Neural crest cell (in vitro differentiated cells): ENCODE measurements at regions not wholly inside any gene's neighbourhood (a gene's known extent, or its start where the extent isn't known, plus 50 kb on each side); places are given as distances from the start of the nearest gene placed in this dataset.
A peak's percentile ranks its signal among the peaks of the same experiment; 100 is the strongest.

ENCODE experiments used
- DNase-seq: peaks from one replicate; pipeline ENCODE4 v3.0.0; 2021; ENCODE audit warnings: low read depth, mixed read lengths, low spot score
- H3K27ac Mint-ChIP-seq: one replicate; pipeline ENCODE4 v1.8.0; 2021; ENCODE audit warnings: mild to moderate bottlenecking, mixed read lengths; ENCODE audit not compliant: unreplicated experiment
- H3K27me3 Mint-ChIP-seq: 2 replicates; pipeline ENCODE4 v1.8.0; 2021; ENCODE audit warnings: low read depth, mild to moderate bottlenecking, mixed read lengths
- H3K36me3 Mint-ChIP-seq: 2 replicates; pipeline ENCODE4 v1.8.0; 2021; ENCODE audit warnings: low read depth, mild to moderate bottlenecking, mixed read lengths
- H3K4me1 Mint-ChIP-seq: 2 replicates; pipeline ENCODE4 v1.8.0; 2021; ENCODE audit warnings: mixed read lengths
- H3K4me3 Mint-ChIP-seq: one replicate; pipeline ENCODE4 v1.8.0; 2021; ENCODE audit warnings: mild to moderate bottlenecking, mixed read lengths
- H3K9me3 Mint-ChIP-seq: 2 replicates; pipeline ENCODE4 v1.8.0; 2021; ENCODE audit warnings: mixed read lengths
- CTCF ChIP-seq: fragments of 200-600 bp; sonication (generic); conservative IDR thresholded peaks from 2 replicates; pipeline ENCODE4 v1.5.0; 2021; ENCODE audit warnings: antibody characterized with exemption, mild to moderate bottlenecking

GRCh38 chr4:111933703-111934102 is 211.6 kb upstream of the FAM241A start:
- Mint-ChIP-seq H3K27me3 (peaks cover 11% of the 10 kb centered on the region), H3K27ac (no peak overlapping the region), H3K9me3 (no peaks in the 10 kb centered on the region)

GRCh38 chr4:111934314-111934713 is 210.9 kb upstream of the FAM241A start:
- H3K27ac Mint-ChIP-seq = no peak overlapping the region
- no peak overlapping the region for H3K4me3 Mint-ChIP-seq
- DNase-seq = no peak
- no peak for TF ChIP-seq CTCF
- no peaks in the 10 kb centered on the region for H3K9me3 Mint-ChIP-seq
- no peaks in the 10 kb centered on the region for H3K36me3 Mint-ChIP-seq
- peaks cover 14% of the 10 kb centered on the region for H3K27me3 Mint-ChIP-seq
- H3K4me1 Mint-ChIP-seq = peaks cover 9% of the 10 kb centered on the region

More at GRCh38 chr4:111933703-111934102, 211.6 kb upstream of the FAM241A start:
- no peak overlapping the region for H3K4me3 Mint-ChIP-seq
- peaks cover 9% of the 10 kb centered on the region for H3K4me1 Mint-ChIP-seq
- TF ChIP-seq CTCF = no peak
- no peaks in the 10 kb centered on the region for H3K36me3 Mint-ChIP-seq
- no peak for DNase-seq

- peak; percentile 59 for TF ChIP-seq CTCF
- DNase-seq = no peak
- Mint-ChIP-seq H3K27me3 (peaks cover 14% of the 10 kb centered on the region), H3K4me1 (peaks cover 9% of the 10 kb centered on the region), H3K9me3 (no peaks in the 10 kb centered on the region), H3K27ac (no peak overlapping the region), H3K4me3 (no peak overlapping the region), H3K36me3 (no peaks in the 10 kb centered on the region)
These were observed 207.9 kb upstream of the FAM241A start for GRCh38 chr4:111937368-111937767.

GRCh38 chr4:111941957-111942356 is 203.3 kb upstream of the FAM241A start:
- H3K9me3 Mint-ChIP-seq = no peaks in the 10 kb centered on the region
- TF ChIP-seq CTCF = no peak
- H3K4me3 Mint-ChIP-seq = no peak overlapping the region
- peaks cover 13% of the 10 kb centered on the region for H3K27me3 Mint-ChIP-seq
- H3K4me1 Mint-ChIP-seq = no peaks in the 10 kb centered on the region
- no peaks in the 10 kb centered on the region for H3K36me3 Mint-ChIP-seq
- no peak for DNase-seq
- no peak overlapping the region for H3K27ac Mint-ChIP-seq

- peaks cover 2% of the 10 kb centered on the region for H3K9me3 Mint-ChIP-seq
- peaks cover 2% of the 10 kb centered on the region for H3K27me3 Mint-ChIP-seq
- peak; percentile 60 for TF ChIP-seq CTCF
- no peaks in the 10 kb centered on the region for H3K4me1 Mint-ChIP-seq
- no peaks in the 10 kb centered on the region for H3K36me3 Mint-ChIP-seq
- peak; percentile 2 for DNase-seq
- no peak overlapping the region for H3K4me3 Mint-ChIP-seq
- H3K27ac Mint-ChIP-seq = no peak overlapping the region
These were observed 201.5 kb upstream of the FAM241A start for GRCh38 chr4:111943796-111944203.

GRCh38 chr4:111945014-111945413 is 200.2 kb upstream of the FAM241A start:
- Mint-ChIP-seq H3K9me3 (peaks cover 7% of the 10 kb centered on the region), H3K4me3 (no peak overlapping the region), H3K27ac (no peak overlapping the region), H3K27me3 (no peaks in the 10 kb centered on the region), H3K36me3 (no peaks in the 10 kb centered on the region), H3K4me1 (no peaks in the 10 kb centered on the region)
- DNase-seq = no peak
- TF ChIP-seq CTCF = no peak
